ENCODE measurements at regions not wholly inside any gene's neighbourhood (a gene's known extent, or its start where the extent isn't known, plus 50 kb on each side); places are given as distances from the start of the nearest gene placed in this dataset.
A peak's percentile ranks its signal among the peaks of the same experiment; 100 is the strongest.

GRCh38 chr12:34389378-34390170 lies 367.3 kb downstream of the ALG10 start:
- H3K9me3 ChIP-seq = peaks cover 3% of the 10 kb centered on the region

GRCh38 chr12:34390171-34390841 lies 368.0 kb downstream of the ALG10 start:
- Histone ChIP-seq H3K4me1 (no peaks in the 10 kb centered on the region), H3K27me3 (no peaks in the 10 kb centered on the region), H3K36me3 (no peaks in the 10 kb centered on the region), H3K9me3 (peaks cover 3% of the 10 kb centered on the region), H3K27ac (no peak overlapping the region), H3K4me3 (no peak overlapping the region)
- peak in 1 of 2 donors; percentile 81 for DNase-seq (ENCODE audit: extremely low spot score in 2 of 2)
- intact Hi-C loops (cut with DNase I) = no loop called here
- no peak for TF ChIP-seq CTCF (IDR thresholded peaks at IDR 0.05)
- no peak for TF ChIP-seq POLR2AphosphoS5 (IDR thresholded peaks at IDR 0.05; ENCODE audit: insufficient read depth in 1 of 2, low read depth in 1 of 2)
- no peak for TF ChIP-seq POLR2A (IDR thresholded peaks at IDR 0.05)

More at GRCh38 chr12:34389378-34390170, 367.3 kb downstream of the ALG10 start:
- DNase-seq (ENCODE audit: extremely low spot score in 2 of 2) = peak in 1 of 2 donors; percentile 58
- intact Hi-C loops (cut with DNase I) = no loop called here
- H3K27me3 ChIP-seq = no peaks in the 10 kb centered on the region
- no peak overlapping the region for H3K27ac ChIP-seq
- H3K36me3 ChIP-seq = no peaks in the 10 kb centered on the region
- H3K4me3 ChIP-seq = no peak overlapping the region
- TF ChIP-seq POLR2AphosphoS5 (IDR thresholded peaks at IDR 0.05; ENCODE audit: insufficient read depth in 1 of 2, low read depth in 1 of 2) = no peak
- no peak for TF ChIP-seq CTCF (IDR thresholded peaks at IDR 0.05)
- no peak for TF ChIP-seq POLR2A (IDR thresholded peaks at IDR 0.05)
- H3K4me1 ChIP-seq = no peaks in the 10 kb centered on the region

GRCh38 chr12:34390846-34391700 lies 368.8 kb downstream of the ALG10 start:
- no peaks in the 10 kb centered on the region for H3K27me3 ChIP-seq
- TF ChIP-seq CTCF (IDR thresholded peaks at IDR 0.05) (no peak), POLR2AphosphoS5 (IDR thresholded peaks at IDR 0.05; ENCODE audit: insufficient read depth in 1 of 2, low read depth in 1 of 2) (no peak), POLR2A (IDR thresholded peaks at IDR 0.05) (no peak)
- peak in 1 of 2 donors; percentile 80 for DNase-seq (ENCODE audit: extremely low spot score in 2 of 2)
- intact Hi-C loops (cut with DNase I) = no loop called here
- peaks cover 3% of the 10 kb centered on the region for H3K9me3 ChIP-seq
- H3K4me1 ChIP-seq = no peaks in the 10 kb centered on the region
- no peak overlapping the region for H3K4me3 ChIP-seq
- H3K27ac ChIP-seq = no peak overlapping the region
- H3K36me3 ChIP-seq = no peaks in the 10 kb centered on the region

GRCh38 chr12:34391771-34392581 lies 369.7 kb downstream of the ALG10 start:
- Histone ChIP-seq H3K4me3 (no peak overlapping the region), H3K4me1 (no peaks in the 10 kb centered on the region), H3K27ac (no peak overlapping the region), H3K27me3 (no peaks in the 10 kb centered on the region), H3K36me3 (no peaks in the 10 kb centered on the region), H3K9me3 (peaks cover 3% of the 10 kb centered on the region)
- peak; percentile 56 to 84 for DNase-seq (ENCODE audit: extremely low spot score in 2 of 2)
- TF ChIP-seq POLR2AphosphoS5 (IDR thresholded peaks at IDR 0.05; ENCODE audit: insufficient read depth in 1 of 2, low read depth in 1 of 2) = no peak
- no peak for TF ChIP-seq CTCF (IDR thresholded peaks at IDR 0.05)
- TF ChIP-seq POLR2A (IDR thresholded peaks at IDR 0.05) = no peak
- intact Hi-C loops (cut with DNase I) = no loop called here

Data from vagina (tissue), 2 donors.